ENCODE measurements at regions not wholly inside any gene's neighbourhood (a gene's known extent, or its start where the extent isn't known, plus 50 kb on each side); places are given as distances from the start of the nearest gene placed in this dataset.

DNA sequence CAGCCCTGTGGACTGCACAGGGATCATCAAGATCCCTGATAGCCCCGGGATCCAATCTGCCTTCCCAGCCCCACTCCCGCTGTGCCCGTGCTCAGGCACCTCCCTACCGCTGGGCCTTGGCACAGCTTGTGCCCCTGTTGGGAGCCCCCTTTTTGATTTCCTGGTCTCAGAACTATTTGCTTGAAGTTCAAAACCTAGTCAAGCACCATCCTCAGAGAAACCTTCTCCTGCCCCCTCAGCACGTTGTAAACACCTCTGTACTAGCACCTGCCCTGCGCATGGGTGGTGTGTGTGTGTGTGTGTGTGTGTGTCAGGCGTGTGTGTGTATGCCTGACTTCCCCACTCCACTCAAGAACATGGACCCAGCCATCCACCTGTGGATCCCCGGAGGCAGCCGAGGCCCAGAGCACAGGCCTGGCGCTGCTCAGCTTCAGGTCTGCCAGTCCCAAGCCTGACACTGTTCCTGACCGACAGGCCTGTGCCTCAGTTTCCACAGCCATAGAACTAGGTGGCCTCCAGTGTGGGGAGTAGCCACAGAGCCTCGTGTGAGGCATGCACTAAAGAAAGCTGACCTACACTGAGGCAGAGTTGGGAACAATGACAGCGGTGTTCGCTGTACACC lies 65.5 kb downstream of the ADRA2C start:
- DNase-seq: no peak

DNA sequence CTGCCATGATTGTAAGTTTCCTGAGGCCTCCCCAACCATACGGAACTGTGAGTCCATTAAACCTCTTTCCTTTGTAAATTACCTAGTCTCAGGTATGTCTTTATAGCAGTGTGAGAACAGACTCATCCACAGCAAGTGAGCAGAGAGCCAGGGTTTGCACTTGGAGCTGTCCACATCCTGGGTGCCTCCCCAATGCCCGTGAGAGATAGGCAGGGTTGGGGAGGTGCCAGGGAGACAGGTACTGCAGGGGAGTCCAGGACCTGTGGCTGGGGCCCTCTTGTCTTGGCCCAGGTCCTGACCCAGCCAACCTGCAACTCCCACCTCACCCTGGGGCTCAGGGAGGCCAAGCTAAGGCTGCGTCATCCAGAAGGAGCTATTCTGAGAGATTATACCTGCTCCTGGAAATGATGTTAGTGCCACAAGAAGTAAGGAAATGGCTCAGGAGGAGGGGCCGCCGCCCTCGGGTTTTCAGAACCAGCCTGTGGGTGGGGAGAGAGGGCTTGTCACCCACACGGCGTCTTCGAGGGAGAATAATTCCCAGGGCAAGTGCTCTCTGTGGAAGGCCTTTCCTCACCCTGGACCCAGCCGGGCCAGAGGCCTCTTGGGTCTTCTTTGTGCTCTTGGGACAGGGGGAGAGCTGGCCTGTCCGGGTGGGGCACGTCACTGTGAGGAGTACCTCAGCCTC lies 66.5 kb downstream of the ADRA2C start:
- DNase-seq: no peak

DNA sequence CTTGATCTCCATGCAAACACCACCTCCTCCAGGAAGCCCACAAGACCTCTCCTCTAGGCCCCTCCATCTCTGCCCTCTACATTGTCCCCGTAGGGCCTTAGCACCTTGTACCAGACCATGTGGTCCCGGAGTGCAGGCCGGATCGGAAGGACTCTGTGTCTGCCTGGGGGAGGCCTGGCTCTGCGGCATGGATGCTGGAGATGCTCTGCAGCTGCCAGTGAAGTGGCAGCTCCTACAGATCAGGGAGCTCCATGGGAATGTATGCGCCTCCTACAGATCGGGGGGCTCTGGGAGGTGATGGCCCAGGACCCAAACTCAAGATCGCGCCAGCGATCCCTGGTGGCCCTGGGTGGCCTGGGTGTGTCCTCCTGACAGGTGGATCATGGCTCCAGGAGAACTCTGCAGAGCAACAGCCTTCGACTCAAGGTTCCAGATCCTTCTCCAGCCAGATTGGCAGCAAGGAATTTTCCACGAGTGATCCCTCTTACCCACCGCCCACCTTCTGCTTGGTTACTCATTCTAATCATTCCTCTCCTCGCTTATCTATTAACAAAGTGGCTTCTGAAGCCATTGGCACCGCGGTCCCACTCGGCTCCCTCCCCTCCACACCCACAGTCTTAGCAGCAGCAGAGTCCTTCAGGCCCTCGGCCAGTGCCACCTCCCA lies 67.3 kb downstream of the ADRA2C start:
- DNase-seq: no peak

DNA sequence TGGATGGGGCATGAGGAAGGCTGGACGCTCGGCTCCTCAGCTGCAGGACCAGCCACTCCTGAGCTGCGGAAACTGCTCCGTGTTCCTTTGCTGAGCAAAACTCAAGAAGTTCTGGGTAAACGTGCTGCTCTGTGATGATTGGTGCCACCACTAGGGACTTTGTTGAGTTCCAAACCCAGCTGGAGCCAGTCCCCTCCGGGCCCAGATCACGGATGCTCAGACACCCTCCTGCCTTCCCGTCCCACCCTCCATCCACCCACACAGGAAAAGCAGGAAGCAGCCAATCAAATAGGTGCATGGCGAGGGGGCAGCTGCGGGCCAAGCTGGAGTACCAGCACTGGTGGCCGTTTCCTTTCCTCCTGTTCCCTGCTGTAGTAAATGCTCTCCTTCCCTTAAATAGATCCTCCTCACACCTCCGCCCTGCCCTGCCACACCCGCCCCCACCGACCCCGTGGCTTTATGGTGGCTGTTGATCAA lies 68.0 kb downstream of the ADRA2C start:
- no peak for DNase-seq

DNA sequence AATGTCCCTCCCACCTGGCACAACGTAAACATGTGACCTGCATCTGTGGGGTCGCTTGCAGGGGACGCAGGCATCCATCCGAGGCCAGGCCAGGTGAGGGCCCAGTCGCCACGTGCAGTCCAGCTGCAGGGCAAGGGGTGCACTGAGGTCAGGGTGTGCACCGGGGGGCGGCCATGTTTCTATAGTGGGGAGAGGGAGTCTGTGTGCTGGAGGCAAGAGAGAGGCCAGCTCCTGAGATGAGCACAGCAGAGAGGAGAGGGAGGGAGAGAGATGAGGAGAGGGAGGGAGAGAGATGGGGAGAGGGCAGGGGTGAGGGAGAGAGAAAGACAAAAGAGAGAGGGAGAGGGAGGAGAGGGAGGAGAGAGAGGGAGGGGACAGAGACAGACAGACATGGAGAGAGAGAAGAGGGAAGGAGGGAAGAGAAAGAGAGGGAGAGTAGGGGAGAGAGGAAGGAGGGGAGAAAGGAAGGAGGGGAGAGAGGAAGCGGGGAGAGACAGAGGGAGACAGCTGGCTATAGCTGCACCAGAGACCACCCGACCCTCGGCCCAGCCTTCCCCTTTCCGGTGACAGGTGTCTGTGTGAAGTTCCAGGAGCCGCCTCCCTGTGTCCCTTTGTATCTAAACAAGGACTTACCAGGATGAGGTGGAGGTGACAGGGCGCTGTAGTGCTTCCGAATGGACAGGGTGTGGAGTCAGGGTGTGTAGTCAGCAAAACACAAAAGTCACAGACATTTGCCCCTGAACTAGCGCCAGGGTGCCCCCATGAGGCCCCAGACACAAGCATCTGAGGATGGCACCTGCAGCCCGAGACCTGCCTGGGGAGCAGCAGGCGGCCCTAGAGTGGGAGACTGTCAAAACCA lies 68.7 kb downstream of the ADRA2C start:
- no peak for DNase-seq

DNA sequence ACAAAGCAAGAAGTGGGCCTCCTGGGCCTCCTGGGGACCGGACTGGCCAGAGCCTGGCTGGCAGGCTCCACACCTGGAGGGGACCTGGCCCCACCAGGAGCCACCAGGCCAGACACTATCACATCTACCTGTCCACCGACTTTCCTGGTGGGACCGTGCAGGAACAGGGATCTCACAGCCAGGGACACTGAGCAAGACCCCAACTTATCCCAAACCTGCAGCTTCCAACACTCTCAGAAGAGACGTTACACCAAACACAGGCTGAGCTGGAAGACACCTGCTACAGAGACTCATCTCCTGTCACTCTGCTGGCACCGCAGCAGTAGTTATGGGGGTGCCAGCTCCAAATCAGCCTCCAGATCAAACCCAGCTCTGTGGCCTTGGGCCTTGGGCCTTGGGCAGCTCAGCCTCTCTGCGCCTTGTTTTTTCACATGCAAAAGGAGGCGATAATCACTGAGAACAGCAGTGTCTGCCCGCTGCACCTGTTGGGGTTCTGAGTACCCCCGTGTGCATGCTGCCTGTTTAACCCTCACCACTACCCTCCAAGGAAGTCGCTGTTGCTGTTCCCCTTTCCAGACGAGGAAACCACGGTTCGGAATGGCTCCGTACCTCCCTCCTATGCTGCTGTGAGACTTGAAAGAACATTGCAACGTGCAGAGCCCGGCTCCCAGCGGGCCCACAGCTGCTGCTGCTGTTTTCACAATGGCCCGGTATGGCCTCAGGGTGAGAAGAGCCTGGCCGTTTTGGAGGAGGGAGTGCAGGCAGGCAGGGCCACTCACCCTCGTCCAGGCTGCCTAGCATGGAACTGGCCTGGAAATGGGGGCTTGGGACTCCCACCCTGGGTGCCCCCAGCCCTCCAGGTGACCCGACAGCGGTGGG lies 69.6 kb downstream of the ADRA2C start:
- no peak for DNase-seq

DNA sequence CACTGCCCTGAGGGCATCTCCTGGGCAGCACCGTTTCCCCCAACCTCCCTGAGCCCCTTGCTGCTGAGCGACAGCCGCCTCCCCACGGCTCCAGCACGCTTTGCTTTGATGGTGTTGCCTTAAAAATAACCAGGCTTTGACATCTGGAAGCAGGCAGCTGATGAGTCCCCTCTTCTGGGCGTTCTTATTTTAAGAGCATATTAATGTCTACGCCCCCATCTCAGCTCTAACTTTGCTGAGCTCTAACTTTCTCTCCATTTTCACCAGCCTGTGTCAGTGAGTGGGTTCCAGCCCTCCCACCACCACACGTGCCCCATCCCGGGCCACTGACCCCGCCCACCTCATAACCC lies 70.2 kb downstream of the ADRA2C start:
- DNase-seq: no peak

DNA sequence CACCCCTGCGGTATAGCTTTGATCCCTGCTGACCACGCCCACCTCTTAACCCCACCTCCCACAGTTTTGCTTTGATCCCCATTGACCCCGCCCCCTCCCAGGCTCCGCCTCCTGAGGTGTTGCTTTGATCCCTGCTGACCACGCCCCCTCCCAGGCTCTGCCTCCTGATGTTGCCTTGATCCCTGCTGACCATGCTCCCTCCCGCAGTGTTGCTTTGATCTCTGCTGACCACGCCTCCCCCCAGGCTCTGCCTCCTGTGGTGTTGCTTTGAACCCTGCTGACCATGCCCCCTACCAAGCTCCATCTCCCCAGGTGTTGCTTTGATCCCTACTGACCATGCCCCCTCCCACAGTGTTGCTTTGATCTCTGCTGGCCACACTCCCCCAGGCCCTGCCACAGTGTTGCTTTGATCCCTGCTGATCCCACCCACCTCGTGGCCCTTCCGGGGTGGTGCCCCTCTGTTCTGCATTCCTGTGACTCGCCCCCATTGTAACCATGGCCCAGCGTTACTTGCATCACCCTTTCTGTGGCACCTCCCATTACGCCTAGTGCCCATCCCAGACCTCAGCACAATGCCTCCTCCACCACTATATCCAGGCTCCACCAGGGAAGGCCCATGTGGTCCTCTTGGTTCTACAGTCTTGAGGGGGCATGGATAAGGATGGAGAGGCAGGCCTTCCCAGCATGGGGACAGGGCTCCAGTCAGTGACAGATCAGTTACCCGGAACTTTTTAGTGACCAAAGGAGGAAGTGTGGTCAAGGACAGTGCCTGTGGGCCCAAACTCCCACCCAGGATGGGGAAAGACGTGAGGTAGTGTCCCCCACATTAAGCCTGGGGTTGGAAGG lies 70.8 kb downstream of the ADRA2C start:
- DNase-seq: no peak

- DNase-seq: no peak
These were observed 72.5 kb downstream of the ADRA2C start for GRCh38 chr4:3838437-3839380.

- peak in 1 of 2 experiments; percentile 25 for DNase-seq
These were observed 79.0 kb downstream of the ADRA2C start for GRCh38 chr4:3845094-3845743.

DNA sequence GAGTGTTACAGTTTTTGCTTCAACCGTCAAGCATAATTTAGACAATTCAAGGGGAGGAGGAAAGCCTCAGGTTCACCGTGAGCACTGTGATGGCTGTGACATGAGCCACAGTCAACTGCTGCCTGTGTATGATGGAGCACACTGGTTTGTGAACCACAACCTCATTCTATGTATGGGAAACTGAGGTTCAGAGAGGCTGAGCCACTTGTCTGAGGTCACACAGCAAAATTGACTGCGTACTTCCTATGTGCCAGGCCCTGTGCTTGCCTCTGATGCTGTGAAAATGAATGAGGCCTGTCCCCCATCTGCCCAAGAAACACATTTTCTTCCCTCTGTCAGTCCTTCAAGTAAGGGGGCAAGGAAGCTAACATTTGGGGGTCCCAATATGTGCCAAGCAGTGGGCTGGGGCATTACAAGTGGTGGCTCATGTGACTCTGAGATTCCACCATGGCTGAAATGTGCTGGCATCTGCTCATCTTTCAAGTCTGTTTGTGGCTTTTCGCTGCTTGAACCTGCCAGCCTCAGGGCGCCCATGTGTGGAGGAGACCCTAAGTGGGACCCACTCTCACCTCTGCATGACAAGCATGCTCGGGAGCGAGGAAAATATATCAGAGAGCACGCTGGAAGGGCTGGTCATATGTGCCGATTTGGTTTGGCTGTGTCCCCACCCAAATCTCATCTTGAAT lies 79.7 kb downstream of the ADRA2C start:
- DNase-seq: peak in 1 of 2 experiments; percentile 28

GRCh38 chr4:3847211-3847940 lies 81.2 kb downstream of the ADRA2C start:
- no peak for DNase-seq

GRCh38 chr4:3848323-3848722 lies 82.1 kb downstream of the ADRA2C start:
- DNase-seq: no peak

GRCh38 chr4:3849140-3849539 lies 83.0 kb downstream of the ADRA2C start:
- no peak for DNase-seq

GRCh38 chr4:3850128-3850527 lies 83.9 kb downstream of the ADRA2C start:
- no peak for DNase-seq

DNA sequence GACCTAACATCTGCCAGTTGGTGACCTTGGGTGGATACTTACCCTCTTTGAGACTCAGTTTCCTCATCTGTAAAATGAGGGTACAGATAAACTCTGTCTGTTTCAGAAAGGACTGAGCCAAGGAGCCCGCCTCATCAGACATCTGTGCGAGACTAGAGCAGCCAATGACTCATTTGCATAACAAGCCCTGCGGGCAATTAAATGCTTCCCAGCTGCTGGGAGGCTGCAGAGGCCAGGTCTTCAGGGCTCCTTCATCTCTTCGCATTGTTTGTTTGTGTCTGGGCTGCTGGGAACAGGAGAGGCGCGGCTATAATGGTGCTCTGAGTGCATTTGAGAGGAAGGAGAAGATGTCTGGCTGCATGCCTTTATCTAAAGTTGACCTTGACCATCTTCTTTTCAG lies 85.0 kb downstream of the ADRA2C start:
- DNase-seq: no peak

- DNase-seq: no peak
These were observed 85.7 kb downstream of the ADRA2C start for GRCh38 chr4:3851881-3852280.

- no peak for DNase-seq
These were observed 86.1 kb downstream of the ADRA2C start for GRCh38 chr4:3852309-3852708.

All from NCI-H187 (cell line).